Inferior parietal cortex (tissue), 1 donor: ENCODE measurements at regions not wholly inside any gene's neighbourhood (a gene's known extent, or its start where the extent isn't known, plus 50 kb on each side); places are given as distances from the start of the nearest gene placed in this dataset.
A peak's percentile ranks its signal among the peaks of the same experiment; 100 is the strongest.
"Not testable (repeated sequence)": the region's sequence is repeated elsewhere in the genome, so short reads cannot be mapped to it uniquely, and the experiment has no call there.

Source experiments
- DNase-seq: peaks from one replicate; pipeline ENCODE4 v3.0.0-alpha.2; 2016; ENCODE audit errors: extremely low spot score

DNA sequence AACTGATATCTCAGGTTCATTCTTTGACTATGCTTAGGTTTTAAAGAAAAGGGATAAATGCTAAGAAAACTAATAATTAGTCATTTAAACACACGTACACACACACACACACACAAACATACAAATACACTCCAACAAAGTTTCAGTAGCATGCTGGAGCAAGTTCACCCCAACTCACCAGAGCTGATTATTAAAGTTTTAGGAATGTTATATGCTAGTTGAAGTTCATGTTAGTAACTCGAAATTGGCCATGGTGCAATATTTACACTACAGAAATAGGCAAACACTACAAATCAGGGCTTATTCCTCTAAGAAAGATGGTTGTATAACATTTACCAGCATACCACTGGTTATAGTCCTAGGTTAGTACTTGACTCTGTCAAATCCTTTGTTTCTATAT is 384.0 kb upstream of the DIPK2B start:
- DNase-seq, result no peak

DNA sequence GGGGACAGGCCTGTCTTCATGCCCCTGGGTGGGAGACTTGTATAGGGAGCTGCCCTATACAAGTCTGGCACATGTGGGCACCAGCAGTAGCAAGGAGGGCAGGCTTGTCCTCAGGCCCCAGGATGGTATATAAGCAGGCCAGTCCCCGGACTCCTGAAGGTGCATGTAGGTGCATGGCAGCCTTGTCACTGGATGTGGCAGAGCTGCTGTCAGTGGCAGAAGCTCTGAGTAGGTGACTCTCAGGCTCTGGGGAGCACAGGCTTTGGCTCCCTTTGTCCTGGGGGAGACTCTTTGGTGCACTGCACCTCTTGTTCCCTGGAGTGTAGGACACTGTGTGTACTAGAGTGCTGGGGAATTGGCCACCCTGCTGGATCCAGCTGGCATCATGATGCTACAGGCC is 376.7 kb upstream of the DIPK2B start:
- no peak for DNase-seq

DNA sequence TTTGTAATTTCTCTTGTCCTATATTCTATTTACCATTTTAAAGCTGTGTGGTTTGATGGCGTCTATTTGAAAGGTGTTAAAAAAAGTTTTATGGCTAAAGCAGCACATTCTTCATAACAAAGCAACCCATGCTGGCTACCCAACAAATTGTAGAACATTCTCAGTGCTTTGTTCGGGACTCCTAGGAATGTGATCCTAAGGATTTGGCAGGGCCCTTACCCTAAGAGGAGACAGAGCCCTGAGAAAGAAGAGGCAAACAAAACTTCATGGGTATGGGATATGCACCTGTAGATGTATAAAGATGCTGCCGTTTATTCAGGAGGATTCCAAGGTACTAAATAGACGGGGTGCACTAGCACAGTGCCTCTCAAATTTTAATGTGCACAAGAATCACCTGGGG is 370.8 kb upstream of the DIPK2B start:
- no peak for DNase-seq

DNA sequence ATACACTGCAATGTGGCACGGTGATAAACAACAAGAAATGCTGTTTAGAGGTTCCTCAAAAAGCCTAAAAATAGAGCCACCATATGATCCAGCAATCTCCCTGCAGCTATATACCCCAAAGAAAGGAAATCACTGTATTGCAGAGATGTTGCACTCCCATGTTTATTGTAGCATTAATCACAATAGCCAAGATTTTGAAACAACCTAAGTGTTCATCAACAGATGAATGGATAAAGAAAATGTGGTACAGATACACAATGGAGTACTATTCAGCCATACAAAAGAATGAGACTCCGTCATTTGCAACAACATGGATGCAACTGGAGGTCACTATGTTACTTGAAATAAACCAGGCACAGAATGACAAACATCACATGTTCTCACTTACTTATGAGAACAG is 365.8 kb upstream of the DIPK2B start:
- no peak for DNase-seq

DNA sequence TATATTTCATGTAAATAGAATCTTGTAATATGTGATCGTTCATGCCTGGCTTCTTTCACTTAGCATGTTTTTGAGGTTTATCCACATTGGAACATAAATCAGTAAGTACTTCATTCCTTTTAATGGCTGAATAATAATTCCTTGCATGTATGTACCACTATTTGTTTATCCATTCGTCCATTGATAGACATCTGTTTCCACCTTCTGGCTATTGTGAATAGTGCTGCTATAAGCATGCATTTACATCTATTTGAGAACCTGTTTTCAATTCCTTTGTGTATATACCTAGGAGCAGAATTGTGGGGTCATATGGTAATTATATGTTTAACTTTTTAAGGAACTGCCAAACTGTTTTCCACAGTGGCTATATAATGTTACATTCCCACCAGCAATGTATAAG is 356.7 kb upstream of the DIPK2B start:
- no peak for DNase-seq

DNA sequence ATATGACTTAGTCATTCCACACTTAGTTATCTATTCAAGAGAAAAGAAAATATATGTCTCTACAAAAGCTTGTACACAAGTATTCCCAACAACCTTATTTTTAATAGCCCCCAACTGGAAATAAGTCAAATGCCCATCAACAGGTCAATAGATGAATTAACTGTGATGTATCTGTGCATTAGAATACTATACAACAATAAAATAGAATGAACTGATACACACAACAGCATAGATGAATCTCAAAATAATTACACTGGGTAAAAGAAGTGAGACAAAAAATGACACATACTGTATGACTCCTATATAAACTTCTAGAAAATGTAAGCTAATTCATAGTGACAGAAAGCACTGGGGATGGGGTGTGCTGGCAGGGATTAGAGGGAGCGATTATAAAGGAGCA is 354.1 kb upstream of the DIPK2B start:
- no peak for DNase-seq

DNA sequence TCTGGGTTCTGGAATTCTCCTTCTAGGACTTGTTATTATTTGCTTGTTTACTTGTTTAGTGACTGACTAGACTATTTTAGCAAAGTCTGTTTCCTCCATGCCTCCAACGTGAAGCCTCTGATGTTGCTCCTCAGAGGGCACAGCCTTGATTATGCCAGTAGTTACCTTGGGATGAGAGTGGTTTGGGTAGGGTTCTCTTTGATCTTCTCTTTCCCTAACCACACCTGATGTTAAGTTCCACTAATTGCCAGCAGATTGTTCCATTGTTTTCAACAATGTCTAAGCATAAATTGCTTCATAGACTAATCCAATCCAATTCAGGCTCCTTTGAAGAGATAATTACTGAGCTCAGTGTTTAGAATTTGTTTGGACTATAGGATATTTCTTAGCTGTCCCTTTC is 352.7 kb upstream of the DIPK2B start:
- no peak for DNase-seq

DNA sequence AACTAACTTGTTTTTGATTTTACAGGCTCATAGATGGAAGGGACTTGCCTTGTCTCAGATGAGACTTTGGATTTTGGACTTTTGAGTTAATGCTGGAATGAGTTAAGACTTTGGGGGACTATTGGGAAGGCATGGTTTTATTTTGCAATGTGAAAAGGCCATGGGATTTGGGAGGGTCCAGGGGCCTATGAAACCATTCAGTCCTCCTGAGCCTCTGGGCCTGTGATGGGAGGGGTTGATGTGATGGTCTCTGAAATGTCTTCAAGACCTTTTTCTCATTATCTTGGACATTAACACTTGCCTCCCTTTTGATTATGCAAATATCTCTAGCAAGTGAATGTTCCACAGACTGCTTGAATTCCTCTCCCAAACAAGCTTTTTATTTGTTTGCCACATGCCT is 346.0 kb upstream of the DIPK2B start:
- DNase-seq, result not testable (repeated sequence)

DNA sequence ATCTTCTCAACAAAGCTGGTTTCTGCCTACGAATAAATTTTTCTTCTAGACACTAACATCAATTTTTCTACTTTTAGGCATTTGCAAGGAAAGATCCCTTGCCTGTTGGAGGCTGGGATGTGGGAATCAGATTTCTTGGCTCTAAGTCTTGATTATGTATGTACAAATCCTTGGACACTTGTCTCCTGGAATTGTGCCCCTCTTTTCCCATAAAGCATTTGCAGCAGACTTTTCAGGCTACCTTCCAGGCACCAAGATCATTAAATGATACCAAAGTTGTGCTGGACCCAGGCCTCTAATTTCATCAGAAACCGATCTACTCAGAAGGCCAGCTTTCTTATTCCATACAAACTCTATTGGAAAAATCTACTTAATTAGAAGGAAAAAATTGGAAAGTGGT is 339.5 kb upstream of the DIPK2B start:
- DNase-seq, result no peak

DNA sequence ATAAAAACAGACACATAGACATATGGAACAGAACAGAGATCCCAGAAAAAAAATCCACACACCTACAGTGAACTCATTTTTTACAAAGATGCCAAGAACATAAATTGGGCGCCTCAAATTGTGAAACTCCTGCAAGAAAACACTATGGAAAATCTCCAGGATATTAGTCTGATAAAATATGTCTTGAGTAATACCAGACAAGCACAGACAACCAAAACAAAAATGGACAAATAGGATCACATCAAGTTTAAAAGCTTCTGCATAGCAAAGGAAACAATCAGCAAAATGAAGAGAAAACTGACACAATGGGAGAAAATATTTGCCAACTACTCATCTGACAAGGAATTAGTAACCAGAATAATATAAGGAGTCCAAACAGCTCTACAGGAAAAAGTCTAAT is 337.3 kb upstream of the DIPK2B start:
- DNase-seq, result no peak

DNA sequence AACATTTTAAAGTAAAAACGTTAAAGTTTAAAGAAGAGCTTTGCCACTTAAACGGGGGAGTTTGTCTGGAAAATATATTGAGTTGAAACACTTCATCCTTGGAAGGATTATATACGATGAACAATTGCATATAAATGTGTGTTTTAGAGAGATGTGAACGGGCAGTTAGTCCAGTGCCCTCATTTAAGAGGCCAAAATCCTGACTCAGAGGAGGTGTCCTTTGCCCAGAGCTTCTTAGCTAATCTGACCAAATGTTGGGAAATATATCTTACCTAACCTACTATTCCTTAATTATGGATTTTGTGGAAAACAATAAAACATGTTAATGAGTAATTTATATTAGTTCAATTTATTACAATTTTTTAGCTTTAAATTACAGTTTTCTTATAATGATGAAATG is 327.2 kb upstream of the DIPK2B start:
- no peak for DNase-seq

DNA sequence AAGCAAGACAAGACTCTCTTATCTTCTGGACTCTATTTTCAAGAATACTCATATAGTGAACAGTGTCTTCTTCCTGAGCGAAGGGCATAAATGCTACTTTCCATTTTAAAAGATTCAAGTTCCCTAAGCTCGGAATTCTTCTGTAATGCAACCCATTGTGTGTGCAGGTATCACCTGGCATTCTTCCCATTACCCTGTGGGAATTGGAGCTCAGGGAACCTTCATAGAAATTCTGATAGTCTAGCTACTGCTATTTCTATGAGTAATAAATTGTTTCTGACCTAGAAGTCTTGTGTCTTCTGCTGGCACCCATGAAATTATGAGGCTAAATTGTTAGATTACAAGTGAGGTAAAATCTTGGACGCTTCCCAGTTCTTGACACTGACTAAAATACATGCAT is 324.1 kb upstream of the DIPK2B start:
- no peak for DNase-seq

DNA sequence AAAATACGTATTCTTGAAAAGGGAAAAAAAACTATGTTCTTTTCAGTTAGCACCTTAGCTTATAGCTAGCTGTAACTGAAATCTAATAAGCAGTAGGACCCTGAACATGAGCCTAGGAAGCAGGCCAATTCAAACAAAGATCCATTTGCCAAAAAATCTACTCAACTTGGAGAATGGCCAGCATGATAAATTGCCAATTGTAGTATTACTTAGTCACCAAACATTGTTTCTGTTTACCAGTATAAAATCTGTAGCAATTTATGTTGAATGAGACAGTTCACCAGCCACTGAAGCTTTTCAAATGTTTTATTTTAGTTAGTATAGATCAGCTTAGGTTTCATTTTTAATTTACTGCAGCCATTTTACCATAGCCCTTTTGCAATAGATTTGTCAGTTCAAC is 323.6 kb upstream of the DIPK2B start:
- DNase-seq, result no peak

DNA sequence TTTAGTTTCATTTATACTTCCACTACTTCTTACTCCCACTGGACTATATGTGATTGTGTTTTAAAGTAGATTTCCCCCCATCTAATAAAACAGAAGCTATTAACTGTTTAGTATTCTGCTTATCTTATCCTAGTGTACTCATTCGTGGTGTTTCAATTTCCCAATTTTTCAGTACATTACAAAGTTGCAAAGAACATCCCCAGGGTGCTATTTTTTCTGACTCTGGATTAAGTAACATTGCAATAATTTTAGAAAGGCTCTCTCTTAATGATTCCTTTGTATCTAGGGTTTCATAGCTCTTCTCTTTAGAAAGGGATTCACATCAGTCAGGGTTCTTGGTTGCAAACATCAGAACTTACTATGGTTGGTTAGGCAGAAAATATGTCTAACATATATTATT is 317.9 kb upstream of the DIPK2B start:
- no peak for DNase-seq

DNA sequence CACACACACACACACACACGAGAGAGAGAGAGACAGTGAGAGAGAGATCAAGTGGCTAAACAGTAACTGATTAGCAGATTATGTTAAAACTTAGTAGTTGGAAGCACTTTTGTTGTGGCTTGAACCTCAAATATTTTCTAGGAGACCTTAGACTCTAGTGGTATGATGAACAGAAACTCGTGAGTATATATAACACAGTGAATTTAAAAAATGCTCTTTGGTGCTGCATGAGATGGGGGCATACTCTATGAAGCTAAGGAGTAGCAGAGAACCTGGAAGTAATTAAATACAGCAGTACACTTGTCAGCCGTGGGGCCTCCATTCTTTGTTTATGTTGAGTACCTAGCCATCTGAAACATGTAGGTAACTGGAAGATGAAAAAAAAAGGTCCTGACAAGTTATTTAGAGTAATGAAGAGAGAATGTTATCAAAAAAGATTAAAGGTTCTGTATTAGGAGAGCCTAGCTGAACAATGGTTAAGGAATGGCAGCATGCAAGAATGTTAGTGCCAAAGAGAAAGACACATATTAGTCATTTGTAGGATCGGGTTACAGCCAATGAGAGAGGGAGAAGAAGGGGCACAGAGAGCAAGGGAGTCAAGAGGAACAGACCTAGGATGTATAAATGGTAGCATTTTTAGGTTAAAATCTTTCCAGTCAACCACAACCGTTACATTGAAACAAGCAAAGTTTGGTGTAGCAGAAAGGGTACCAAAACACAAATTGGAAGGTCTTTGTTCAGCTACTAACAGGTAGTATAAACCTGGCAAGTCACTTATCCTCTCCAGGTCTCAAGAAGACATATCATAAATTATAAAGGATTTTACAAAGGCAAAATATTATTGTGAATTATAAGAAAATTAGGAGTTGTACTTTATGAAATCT is 316.7 kb upstream of the DIPK2B start:
- DNase-seq, result no peak

DNA sequence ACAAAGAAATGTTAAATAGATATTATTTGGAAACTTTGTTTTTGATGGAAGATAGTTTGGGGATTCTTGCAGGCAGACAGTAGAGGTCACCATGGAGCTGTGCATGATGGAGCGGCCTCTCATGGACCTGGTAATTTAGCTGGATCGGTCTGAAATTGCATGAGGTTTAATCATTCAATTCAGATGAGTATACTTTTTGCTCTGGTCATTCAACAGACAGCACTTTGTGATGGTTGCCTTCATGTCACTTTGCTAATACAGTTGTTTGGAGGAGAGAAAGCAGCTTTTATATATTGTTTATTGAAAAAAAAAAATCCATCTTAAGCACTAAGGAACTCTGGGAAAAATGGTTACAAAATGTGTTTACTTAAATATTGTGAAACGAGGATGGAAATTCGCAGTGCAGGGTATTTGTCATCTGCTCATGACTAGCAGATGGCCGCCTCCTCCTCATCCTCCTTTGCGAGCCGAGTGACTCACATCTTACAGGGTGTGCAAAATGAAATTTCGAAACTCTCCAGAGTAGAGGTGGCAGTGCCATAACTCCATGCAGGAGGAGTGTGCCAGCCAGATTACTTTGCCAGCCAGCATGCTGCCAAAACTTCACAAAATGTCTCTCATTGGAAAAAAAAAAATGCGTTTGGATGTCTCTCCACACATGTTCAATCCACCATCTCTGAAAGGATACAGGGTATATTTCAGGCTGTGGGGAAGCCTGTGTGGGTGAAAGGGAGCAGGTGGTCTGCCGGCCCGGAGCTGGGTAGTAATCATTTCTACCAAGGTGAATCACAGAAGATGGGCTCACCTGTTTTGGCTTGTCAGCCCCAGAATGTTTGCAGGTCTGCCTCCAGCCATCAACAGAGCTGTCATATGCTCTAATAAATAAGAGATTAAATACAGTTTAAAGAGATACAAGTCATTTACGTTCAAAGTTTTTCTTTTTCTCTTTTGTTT is 314.9 kb upstream of the DIPK2B start:
- DNase-seq, result peak; percentile 37

DNA sequence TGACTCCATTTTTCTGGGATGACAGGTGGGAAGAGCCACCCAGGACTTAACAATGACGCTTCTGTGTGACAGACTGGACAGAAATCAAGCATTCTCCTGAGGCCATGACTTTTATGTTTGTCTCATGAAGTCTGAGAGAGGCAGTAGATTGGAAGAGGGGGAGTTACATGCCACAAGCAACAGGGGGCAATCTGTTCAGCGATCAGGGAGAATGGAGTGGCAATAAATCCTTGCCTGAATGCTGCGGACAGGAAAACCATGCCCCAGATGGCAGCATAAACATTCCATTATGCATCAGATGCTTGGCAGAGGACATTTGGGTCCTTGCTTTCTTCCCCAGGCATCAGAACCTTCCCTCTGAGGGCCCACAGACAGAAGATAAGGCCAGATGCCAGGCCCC is 312.4 kb upstream of the DIPK2B start:
- no peak for DNase-seq

DNA sequence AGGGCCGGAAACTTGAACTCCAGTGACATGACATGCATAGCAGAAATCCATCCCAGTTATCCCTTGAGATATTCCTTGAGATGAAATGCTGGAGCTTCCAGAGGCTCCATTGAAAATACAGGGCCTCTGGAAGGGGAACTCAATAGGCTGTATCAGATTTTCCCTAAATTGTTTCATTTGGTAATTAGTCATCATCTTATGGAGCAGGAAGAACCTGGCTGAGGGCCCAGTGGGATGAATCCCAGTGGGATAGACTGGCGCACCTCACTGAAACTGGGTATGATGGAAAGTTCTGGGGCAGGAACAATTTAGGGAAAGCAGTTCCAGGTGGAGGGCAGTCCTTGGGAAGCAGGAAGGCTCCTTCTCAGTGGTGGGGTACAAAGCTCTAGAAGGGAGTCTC is 307.8 kb upstream of the DIPK2B start:
- DNase-seq, result no peak

DNA sequence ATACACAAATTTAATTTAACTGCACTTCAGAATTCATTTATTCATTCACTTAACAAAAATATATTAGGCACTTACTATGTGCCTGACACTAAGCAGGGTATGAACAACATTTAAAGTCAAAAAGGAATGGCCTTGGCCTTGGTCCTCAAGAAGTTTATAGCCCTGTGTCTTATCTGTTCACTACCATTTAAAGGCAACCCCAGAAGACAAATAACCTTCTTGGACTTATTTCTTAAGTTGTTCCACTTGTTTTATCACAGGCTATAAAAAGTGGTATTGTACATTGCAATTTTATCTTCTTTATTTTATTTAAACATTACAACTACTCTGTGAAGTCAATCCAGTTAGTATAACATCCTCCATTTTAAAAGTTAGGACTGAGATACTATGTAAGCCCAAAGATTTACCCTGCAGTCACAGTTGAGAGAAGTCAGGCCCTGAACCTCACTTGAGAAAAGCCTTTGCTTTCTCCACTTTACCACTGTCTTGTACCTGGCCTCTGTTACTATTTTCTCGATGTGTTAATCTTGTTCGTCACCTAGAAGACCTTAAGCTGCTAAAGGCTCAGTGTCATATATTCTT is 305.6 kb upstream of the DIPK2B start:
- no peak for DNase-seq

DNA sequence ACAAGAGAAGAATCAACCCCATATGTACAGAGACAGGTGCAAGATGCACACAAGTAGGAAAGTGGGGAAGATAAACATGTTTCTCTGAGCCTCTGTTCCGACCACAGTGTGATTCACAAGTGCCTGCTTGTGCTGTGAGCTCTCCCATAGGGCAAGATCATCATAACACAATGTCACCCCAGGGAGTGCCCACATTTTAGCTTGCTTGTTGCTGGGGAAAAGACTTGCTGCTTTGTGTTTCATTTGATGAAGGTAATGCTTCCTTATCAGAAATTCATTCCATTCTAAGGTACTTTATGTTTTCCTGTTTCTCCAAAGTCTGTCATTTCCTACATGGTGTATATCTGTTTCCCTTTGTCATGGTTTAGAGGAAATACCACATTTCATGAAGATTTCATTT is 304.5 kb upstream of the DIPK2B start:
- DNase-seq, result no peak

DNA sequence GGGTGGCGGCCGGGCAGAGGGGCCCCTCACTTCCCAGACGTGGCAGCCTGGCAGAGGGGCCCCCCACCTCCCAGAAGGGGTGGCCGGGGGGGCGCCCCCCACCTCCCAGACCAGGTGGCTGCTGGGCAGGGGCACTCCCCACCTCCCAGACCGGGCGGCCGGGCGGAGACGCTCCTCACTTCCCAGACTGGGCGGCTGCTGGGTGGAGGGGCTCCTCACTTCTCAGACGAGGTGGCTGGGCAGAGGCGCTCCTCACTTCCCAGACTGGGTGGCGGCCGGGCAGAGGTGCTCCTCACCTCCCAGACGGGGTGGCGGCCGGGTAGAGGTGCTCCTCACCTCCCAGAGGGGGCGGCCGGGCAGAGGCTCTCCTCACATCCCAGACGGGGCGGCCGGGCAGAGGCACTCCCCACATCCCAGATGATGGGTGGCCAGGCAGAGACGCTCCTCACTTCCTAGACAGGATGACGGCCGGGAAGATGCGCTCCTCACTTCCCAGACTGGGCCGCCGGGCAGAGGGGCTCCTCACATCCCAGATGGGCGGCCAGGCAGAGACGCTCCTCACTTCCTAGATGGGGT is 303.2 kb upstream of the DIPK2B start:
- DNase-seq, result not testable (repeated sequence)

DNA sequence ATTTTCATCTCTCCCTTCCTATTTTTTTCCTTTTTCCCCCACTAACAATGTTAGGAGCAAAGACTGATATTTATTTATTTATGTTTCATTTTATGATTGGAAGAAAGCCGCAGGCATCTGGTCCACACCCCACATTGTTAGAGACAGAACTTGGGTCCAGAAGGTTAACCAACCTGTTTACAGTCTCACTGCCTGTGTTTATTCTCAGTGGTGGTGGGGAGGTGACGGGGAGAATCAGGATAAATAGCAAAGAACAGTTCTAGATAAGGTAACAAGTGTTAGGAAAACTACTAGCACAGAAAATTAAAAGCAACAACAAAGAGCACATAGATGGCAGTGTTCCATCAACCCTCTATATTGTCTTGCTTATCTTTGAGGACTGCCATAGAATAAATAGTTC is 301.7 kb upstream of the DIPK2B start:
- no peak for DNase-seq
